H1 (cell line): ENCODE measurements at regions not wholly inside any gene's neighbourhood (a gene's known extent, or its start where the extent isn't known, plus 50 kb on each side); places are given as distances from the start of the nearest gene placed in this dataset.

Experiments used
- ATF2 ChIP-seq: IDR thresholded peaks from 2 replicates; pipeline ENCODE4 v1.6.1; 2012; ENCODE audit warnings: low read length, inconsistent platforms
- BRCA1 ChIP-seq: IDR thresholded peaks from 2 replicates; pipeline ENCODE4 v1.6.1; 2012; ENCODE audit warnings: low read depth, low read length, improper control_type of control experiment
- CTCF ChIP-seq, 3 experiments: IDR thresholded peaks; 1 replicate in 2 of 3; 2 replicates in 1 of 3; pipeline versions ENCODE4 v1.5.1 to v1.6.1; 2011; ENCODE audit warnings: low read length in 3 of 3, mild to moderate bottlenecking in 3 of 3, inconsistent platforms in 2 of 3, low read depth in 1 of 3, moderate library complexity in 1 of 3; ENCODE audit not compliant: insufficient read depth in 1 of 3; ENCODE audit errors: control extremely low read depth in 1 of 3
- POLR2AphosphoS5 ChIP-seq: IDR thresholded peaks from 2 replicates; pipeline ENCODE4 v1.6.1; 2011; ENCODE audit warnings: low read depth, low read length
- RBBP5 ChIP-seq: IDR thresholded peaks from 2 replicates; pipeline ENCODE4 v1.7.1; 2012; ENCODE audit warnings: low read depth, mild to moderate bottlenecking, inconsistent platforms, low read length, moderate library complexity, borderline replicate concordance
- SP1 ChIP-seq: IDR thresholded peaks from 2 replicates; pipeline ENCODE4 v1.6.1; 2011; ENCODE audit warnings: low read depth, low read length
- TEAD4 ChIP-seq: IDR thresholded peaks from 2 replicates; pipeline ENCODE4 v1.6.1; 2012; ENCODE audit warnings: low read depth, low read length, inconsistent platforms, mixed read lengths

GRCh38 chr2:120887741-120888231 is 152.1 kb downstream of the GLI2 start:
- TF ChIP-seq SP1, result no peak
- no peak for TF ChIP-seq CTCF (IDR thresholded peaks at IDR 0.05; ENCODE audit: control extremely low read depth in 1 of 3, insufficient read depth in 1 of 3, low read depth in 1 of 3, low read length in 3 of 3)
- TF ChIP-seq TEAD4, result no peak
- no peak for TF ChIP-seq POLR2AphosphoS5
- no peak for TF ChIP-seq ATF2
- no peak for TF ChIP-seq RBBP5
- no peak for TF ChIP-seq BRCA1
